ENCODE measurements at regions not wholly inside any gene's neighbourhood (a gene's known extent, or its start where the extent isn't known, plus 50 kb on each side); places are given as distances from the start of the nearest gene placed in this dataset.
"Not testable (repeated sequence)": the region's sequence is repeated elsewhere in the genome, so short reads cannot be mapped to it uniquely, and the experiment has no call there.

DNA sequence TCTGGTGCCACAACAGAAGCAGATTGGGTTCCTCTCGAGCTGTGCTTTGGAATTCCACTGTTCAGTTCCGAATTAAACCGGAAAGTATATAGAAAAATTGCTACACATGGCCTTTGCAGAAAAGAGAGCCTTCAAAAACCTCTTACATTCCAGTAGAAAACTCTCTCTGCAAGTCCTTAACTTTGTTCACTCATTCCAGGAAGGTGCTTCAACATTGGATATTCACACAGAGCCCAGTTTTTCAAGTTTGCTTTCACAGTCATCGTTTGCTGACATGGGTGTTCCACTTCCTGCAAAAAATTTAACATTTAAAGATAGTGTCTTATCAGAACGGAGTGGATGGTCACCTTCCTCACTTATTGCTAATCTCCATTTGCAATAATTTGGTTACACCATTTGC lies 93.7 kb downstream of the PPIAL4C start:
- TF ChIP-seq, protein P1, sequence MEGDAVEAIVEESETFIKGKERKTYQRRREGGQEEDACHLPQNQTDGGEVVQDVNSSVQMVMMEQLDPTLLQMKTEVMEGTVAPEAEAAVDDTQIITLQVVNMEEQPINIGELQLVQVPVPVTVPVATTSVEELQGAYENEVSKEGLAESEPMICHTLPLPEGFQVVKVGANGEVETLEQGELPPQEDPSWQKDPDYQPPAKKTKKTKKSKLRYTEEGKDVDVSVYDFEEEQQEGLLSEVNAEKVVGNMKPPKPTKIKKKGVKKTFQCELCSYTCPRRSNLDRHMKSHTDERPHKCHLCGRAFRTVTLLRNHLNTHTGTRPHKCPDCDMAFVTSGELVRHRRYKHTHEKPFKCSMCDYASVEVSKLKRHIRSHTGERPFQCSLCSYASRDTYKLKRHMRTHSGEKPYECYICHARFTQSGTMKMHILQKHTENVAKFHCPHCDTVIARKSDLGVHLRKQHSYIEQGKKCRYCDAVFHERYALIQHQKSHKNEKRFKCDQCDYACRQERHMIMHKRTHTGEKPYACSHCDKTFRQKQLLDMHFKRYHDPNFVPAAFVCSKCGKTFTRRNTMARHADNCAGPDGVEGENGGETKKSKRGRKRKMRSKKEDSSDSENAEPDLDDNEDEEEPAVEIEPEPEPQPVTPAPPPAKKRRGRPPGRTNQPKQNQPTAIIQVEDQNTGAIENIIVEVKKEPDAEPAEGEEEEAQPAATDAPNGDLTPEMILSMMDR (IDR thresholded peaks at IDR 0.05): not testable (repeated sequence)
- not testable (repeated sequence) for TF ChIP-seq POLR2A, POLR2AphosphoS5 (IDR thresholded peaks at IDR 0.05)
